SHP77 treated with DMSO at 0.1 percent for 48 hours (cell line): ENCODE measurements at regions not wholly inside any gene's neighbourhood (a gene's known extent, or its start where the extent isn't known, plus 50 kb on each side); places are given as distances from the start of the nearest gene placed in this dataset.
"Not testable (repeated sequence)": the region's sequence is repeated elsewhere in the genome, so short reads cannot be mapped to it uniquely, and the experiment has no call there.

Experiments used
- DNase-seq: peaks from one replicate; lab custom pipeline; 2025; lab: John Stamatoyannopoulos, UW

DNA sequence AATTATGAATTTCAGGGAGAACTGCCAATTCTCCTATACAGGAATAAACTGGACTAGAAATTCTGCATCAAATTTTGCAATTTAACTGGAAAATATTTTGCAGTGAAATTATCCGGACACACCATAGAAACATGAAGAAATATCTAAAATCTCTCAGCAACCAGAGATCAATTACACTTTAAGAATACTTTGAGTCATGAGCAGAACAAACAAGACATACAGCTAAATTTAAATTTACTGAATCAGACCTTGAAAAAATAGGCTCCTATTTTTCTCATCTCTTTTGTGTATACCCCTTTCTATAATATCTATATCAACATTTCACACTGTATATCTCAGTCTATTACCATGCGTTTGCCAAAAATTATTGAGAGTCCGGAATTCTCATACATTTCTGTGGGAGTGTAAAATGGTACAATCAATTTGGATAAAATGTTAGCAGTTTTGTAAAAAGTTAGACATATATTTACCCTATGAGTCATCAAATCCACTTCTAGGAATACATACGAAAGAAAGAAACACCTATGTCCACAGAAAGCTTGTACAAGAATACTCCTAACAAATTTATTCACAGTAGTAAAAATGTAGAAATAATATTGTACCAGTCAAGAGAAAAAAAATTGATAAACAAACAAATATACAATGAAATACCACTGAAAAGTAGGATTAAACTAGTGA, 593.1 kb upstream of the NECTIN3 start:
- DNase-seq = no peak

- peak; percentile 62 for DNase-seq
Measured at GRCh38 chr3:110479731-110480130, 591.9 kb upstream of the NECTIN3 start.

DNA sequence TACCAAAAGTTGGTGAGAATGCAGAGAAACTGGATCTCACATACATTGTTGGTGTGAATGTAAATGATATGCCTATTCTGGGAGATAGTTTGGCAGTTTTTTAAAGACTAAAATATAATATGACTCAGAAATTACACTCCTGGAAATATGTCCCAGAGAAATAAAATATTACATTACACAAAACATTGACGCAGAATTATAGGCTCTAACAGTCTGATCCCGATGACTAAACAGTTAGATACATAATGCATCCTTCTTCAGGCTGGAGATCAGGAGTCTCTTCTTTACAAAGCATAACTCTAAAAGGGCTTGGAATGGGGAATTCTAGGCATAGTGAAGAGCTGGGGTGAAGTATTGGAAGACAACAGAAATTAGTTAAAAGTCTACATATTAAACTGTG, 586.2 kb upstream of the NECTIN3 start:
- DNase-seq = no peak

GRCh38 chr3:110487840-110488239, 583.8 kb upstream of the NECTIN3 start:
- DNase-seq = no peak

- DNase-seq = no peak
Measured at GRCh38 chr3:110491413-110491812, 580.2 kb upstream of the NECTIN3 start.

DNA sequence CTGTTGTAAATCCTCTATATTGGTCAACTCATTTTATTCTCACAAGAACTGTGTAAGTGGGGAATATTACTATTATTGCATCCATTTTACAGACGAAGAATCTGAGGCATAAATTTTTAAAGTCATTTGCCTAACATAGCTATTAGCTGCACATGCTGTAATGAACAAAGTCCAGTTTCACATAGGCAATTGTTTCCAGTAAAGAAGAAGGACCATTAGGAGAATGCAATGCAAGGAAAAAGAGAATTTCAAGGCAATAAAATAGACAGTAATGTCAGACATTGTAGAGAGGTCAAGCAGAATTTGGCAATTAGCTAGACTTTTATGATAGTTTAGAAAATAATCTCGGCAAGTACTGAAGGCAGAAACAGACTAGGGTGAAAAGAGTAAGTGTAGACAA, 578.7 kb upstream of the NECTIN3 start:
- no peak for DNase-seq

DNA sequence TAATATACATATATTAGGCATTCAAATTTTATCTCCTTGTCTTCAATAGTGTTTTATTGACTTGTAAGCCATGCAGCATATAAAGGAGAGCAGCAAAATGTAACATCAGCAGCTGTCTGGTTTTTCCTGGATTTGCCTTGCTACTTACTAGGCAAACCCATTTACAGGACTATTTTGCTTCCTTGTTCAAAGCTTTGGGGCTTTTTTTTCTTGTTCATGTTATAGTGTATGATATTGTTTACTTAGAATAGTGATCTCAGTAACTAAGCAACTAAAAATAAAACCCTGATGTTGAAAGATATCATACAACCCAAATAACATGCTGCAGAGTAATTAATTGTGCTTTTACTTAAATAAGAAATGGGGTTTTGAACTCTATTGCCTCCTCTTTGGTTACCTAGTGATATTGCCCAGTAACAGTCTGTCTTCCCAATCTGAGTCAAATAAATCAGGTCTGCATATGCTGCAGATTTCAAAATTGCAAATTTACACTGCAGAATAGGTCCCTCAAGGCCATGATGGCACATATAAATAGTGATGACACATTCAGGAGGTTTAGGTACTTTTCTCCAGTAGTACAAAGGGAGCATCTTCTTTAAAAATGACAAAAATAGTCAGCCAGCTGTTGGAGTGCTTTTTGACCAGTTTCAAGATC, 578.1 kb upstream of the NECTIN3 start:
- DNase-seq = no peak

- DNase-seq = no peak
Measured at GRCh38 chr3:110494093-110494490, 577.5 kb upstream of the NECTIN3 start.

GRCh38 chr3:110494728-110495127, 576.9 kb upstream of the NECTIN3 start:
- DNase-seq = no peak

DNA sequence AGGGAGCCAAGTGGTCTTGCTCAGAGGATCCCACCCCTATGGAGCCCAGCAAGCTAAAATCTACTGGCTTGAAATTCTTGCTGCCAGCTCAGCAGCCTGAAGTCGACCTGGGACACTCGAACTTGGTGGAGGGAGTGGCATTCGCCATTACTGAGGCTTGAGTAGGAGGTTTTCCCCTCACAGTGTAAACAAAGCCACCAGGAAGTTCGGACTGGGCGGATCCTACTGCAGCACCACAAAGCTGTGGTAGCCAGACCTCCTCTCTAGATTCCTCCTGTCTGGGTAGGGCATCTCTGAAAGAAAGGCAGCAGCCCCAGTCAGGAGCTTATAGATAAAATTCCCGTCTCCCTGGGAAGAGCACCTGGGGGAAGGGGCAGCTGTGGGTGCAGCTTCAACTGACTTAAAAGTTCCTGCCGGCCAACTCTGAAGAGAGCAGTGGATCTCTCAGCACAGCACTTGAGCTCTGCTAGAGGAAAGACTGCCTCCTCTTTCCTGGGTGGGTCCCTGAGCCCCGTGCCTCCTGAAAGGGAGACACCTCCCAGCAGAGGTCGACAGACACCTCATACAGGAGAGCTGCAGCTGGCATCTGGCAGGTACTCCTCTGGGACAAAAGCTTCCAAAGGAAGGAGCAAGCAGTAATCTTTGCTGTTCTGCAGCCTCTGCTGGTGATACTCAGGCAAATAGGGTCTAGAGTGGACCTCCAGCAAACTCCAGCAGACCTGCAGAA, 576.3 kb upstream of the NECTIN3 start:
- no peak for DNase-seq

- DNase-seq = no peak
Measured at GRCh38 chr3:110504401-110504800, 567.2 kb upstream of the NECTIN3 start.

GRCh38 chr3:110504901-110505300, 566.7 kb upstream of the NECTIN3 start:
- DNase-seq = no peak

GRCh38 chr3:110506890-110507289, 564.7 kb upstream of the NECTIN3 start:
- DNase-seq = no peak

GRCh38 chr3:110507570-110507969, 564.0 kb upstream of the NECTIN3 start:
- not testable (repeated sequence) for DNase-seq

- DNase-seq = no peak
Measured at GRCh38 chr3:110512961-110513360, 558.7 kb upstream of the NECTIN3 start.

- DNase-seq = no peak
Measured at GRCh38 chr3:110518031-110518430, 553.6 kb upstream of the NECTIN3 start.

DNA sequence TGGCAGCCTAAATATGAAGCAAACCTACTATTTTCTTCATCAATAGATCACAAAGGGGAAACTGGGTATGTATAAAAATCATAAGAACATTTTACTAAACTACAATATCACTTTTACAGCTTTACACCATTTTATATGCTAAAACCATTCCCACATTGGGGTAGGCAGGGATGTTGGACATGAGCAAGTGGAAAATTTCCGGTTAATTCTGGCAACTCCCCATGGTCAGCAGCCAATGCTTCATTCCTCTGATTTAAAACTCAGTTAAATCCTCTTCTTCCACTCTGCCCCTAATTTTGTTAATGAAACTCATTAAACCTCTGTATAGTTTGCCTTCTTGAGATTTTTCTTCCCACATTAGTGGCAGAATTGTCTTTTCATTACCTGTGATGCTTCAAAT, 552.5 kb upstream of the NECTIN3 start:
- no peak for DNase-seq

DNA sequence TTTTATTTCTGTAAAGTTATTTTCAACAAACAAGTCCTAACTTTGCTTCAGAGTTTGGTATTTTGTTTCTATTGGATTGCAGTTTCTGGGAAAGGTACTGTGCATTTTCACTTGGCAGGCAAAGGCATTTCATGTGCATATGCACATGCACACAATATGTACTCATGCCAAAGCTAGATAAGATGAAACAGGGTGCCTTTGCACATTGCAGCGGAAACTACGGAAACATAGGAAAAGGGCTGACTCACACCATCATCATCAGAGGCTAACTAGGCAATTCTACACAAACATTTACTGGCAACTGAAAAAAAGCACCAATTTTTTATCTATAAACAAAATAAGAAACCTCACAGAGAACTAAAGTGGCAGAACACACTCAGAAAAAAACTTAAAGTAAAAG, 550.6 kb upstream of the NECTIN3 start:
- DNase-seq = no peak

DNA sequence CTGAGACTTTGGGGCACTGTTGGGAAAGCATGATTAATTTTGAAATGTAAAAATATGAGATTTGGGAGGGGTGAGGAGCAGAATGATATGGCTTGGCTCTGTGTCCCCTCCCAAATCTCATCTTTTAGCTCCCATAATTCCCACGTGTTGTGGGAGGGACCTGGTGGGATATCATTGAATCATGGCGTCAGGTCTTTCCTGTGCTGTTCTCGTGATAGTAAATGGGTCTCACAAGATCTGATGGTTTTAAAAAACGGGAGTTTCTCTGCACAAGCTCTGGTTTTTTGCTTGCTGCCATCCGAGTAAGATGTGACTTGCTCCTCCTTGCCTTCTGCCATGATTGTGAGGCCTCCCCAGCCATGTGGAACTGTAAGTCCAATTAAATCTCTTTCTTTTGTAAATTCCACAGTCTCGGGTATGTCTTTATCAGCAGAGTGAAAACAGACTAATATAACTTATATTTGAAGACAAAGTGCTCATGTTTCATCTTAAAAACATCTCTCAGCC, 546.0 kb upstream of the NECTIN3 start:
- DNase-seq = not testable (repeated sequence)

- no peak for DNase-seq
Measured at GRCh38 chr3:110526777-110527727, 544.6 kb upstream of the NECTIN3 start.

GRCh38 chr3:110528305-110529121, 543.1 kb upstream of the NECTIN3 start:
- DNase-seq = no peak
